H1 (cell line): ENCODE measurements at regions not wholly inside any gene's neighbourhood (a gene's known extent, or its start where the extent isn't known, plus 50 kb on each side); places are given as distances from the start of the nearest gene placed in this dataset.

ENCODE experiments used
- CTCF ChIA-PET: fragments of 300-600 bp; sonication (Branson Sonifier 250); formaldehyde crosslinking; loops from one replicate; lab custom pipeline; 2021; ENCODE audit not compliant: partially characterized antibody; lab: Charles Lee
- POLR2A ChIA-PET: fragments of 300-600 bp; sonication (Branson Sonifier 250); formaldehyde crosslinking; loops from one replicate; lab custom pipeline; 2021; ENCODE audit warnings: inconsistent platforms; ENCODE audit not compliant: partially characterized antibody; lab: Charles Lee
- DNase-seq, 2 experiments: peaks; one replicate each; pipeline versions ENCODE4 v3.0.0 to v3.0.0-alpha.2; 2010 to 2022; ENCODE audit warnings: low spot score in 2 of 2, low read depth in 1 of 2, mixed read lengths in 1 of 2
- FAIRE-seq: peaks from 2 replicates; lab custom pipeline; 2011; peaks lifted over from hg19 to GRCh38; lab: Jason Lieb, UNC
- H2AFZ ChIP-seq: 2 replicates; pipeline ENCODE4 v1.8.1; 2012; ENCODE audit warnings: low read length, inconsistent platforms
- H2AK5ac ChIP-seq: 2 replicates; pipeline ENCODE4 v1.6.1; 2013; ENCODE audit warnings: low read depth, low read length
- H2BK120ac ChIP-seq: replicated peaks from 2 replicates; pipeline ENCODE3; 2013; ENCODE audit warnings: low read depth, low read length, inconsistent platforms
- H2BK12ac ChIP-seq: 2 replicates; pipeline ENCODE4 v1.6.1; 2013; ENCODE audit warnings: low read depth, low read length
- H2BK15ac ChIP-seq: 2 replicates; pipeline ENCODE4 v1.6.1; 2013; ENCODE audit warnings: low read length
- H2BK20ac ChIP-seq: 2 replicates; pipeline ENCODE4 v1.6.1; 2013; ENCODE audit warnings: low read length
- H2BK5ac ChIP-seq: 2 replicates; pipeline ENCODE4 v1.6.1; 2013; ENCODE audit warnings: low read depth, low read length
- H3K14ac ChIP-seq: 2 replicates; pipeline ENCODE4 v1.6.1; 2013; ENCODE audit warnings: inconsistent platforms; ENCODE audit not compliant: insufficient read length
- H3K18ac ChIP-seq: 2 replicates; pipeline ENCODE4 v1.6.1; 2013; ENCODE audit warnings: low read length; ENCODE audit errors: extremely low read depth
- H3K23ac ChIP-seq: 2 replicates; pipeline ENCODE4 v1.6.1; 2013; ENCODE audit warnings: inconsistent platforms; ENCODE audit not compliant: insufficient read length
- H3K23me2 ChIP-seq: 2 replicates; pipeline ENCODE4 v1.6.1; 2013; ENCODE audit warnings: low read depth, low read length
- H3K27ac ChIP-seq: 2 replicates; pipeline ENCODE4 v1.6.1; 2011; ENCODE audit warnings: low read depth, low read length, inconsistent platforms
- H3K27me3 ChIP-seq, 4 experiments: replicated peaks in 1 of 4; 1 replicate in 1 of 4; 2 replicates in 3 of 4; pipeline versions ENCODE4 v1.6.1 to v1.8.1; 2011 to 2013; ENCODE audit warnings: low read length in 3 of 4, mild to moderate bottlenecking in 3 of 4, inconsistent platforms in 2 of 4, mixed read lengths in 2 of 4, moderate library complexity in 1 of 4; ENCODE audit not compliant: control insufficient read depth in 3 of 4, insufficient read depth in 3 of 4; ENCODE audit errors: extremely low read depth in 1 of 4
- H3K36me3 ChIP-seq, 4 experiments: 2 replicates each; pipeline versions ENCODE4 v1.6.1 to v1.8.1; 2011 to 2013; ENCODE audit warnings: mild to moderate bottlenecking in 4 of 4, low read length in 3 of 4, moderate library complexity in 2 of 4, control low read depth in 1 of 4, inconsistent platforms in 1 of 4; ENCODE audit not compliant: insufficient read depth in 4 of 4, control insufficient read depth in 2 of 4
- H3K4ac ChIP-seq: replicated peaks from 2 replicates; pipeline ENCODE3; 2013; ENCODE audit warnings: low read length, low read depth, mixed read lengths, inconsistent platforms; ENCODE audit not compliant: insufficient read length
- H3K4me1 ChIP-seq, 4 experiments: replicated peaks in 1 of 4; 1 replicate in 1 of 4; 2 replicates in 3 of 4; pipeline versions ENCODE4 v1.6.1 to v1.8.1; 2011 to 2013; ENCODE audit warnings: low read length in 3 of 4, inconsistent platforms in 2 of 4, mixed read lengths in 1 of 4; ENCODE audit not compliant: insufficient read depth in 4 of 4, control insufficient read depth in 3 of 4
- H3K4me2 ChIP-seq, 2 experiments: 2 replicates each; pipeline versions ENCODE4 v1.6.1 to v1.8.1; 2011 to 2013; ENCODE audit warnings: low read depth in 2 of 2, low read length in 2 of 2, control low read depth in 1 of 2, inconsistent platforms in 1 of 2, mild to moderate bottlenecking in 1 of 2; ENCODE audit not compliant: insufficient read depth in 1 of 2
- H3K4me3 ChIP-seq, 4 experiments: fragments of 200-600, 300-600 bp in 1 of 4; sonication (generic), shearing (Covaris generic), sonication (Bioruptor Twin) in 1 of 4; 2 replicates each; pipeline versions ENCODE4 v1.5.1 to v1.8.1; 2011 to 2016; ENCODE audit warnings: low read length in 4 of 4, low read depth in 3 of 4, control low read depth in 2 of 4, inconsistent platforms in 2 of 4, mild to moderate bottlenecking in 2 of 4, mixed read lengths in 1 of 4, moderate library complexity in 1 of 4; ENCODE audit not compliant: insufficient read depth in 2 of 4; ENCODE audit errors: extremely low read depth in 1 of 4
- H3K56ac ChIP-seq: replicated peaks from 2 replicates; pipeline ENCODE3; 2013; ENCODE audit warnings: low read depth, mild to moderate bottlenecking, mixed read lengths, low read length, inconsistent platforms; ENCODE audit not compliant: insufficient read length
- H3K79me1 ChIP-seq: 2 replicates; pipeline ENCODE4 v1.6.1; 2013; ENCODE audit warnings: low read depth, low read length, control low read depth
- H3K79me2 ChIP-seq, 2 experiments: 2 replicates each; pipeline versions ENCODE4 v1.6.1 to v1.8.1; 2012 to 2013; ENCODE audit warnings: low read length in 2 of 2, mild to moderate bottlenecking in 2 of 2, inconsistent platforms in 1 of 2; ENCODE audit not compliant: insufficient read depth in 2 of 2, control insufficient read depth in 1 of 2
- H3K9ac ChIP-seq, 4 experiments: replicated peaks in 1 of 4; 1 replicate in 1 of 4; 2 replicates in 3 of 4; pipeline versions ENCODE4 v1.6.1 to v1.8.1; 2011 to 2013; ENCODE audit warnings: low read depth in 3 of 4, low read length in 3 of 4, control low read depth in 2 of 4, mild to moderate bottlenecking in 2 of 4, moderate library complexity in 2 of 4, inconsistent platforms in 1 of 4; ENCODE audit errors: extremely low read depth in 1 of 4
- H3K9me3 ChIP-seq, 2 experiments: 2 replicates each; pipeline versions ENCODE4 v1.6.1 to v1.8.1; 2012 to 2013; ENCODE audit warnings: mild to moderate bottlenecking in 2 of 2, moderate library complexity in 2 of 2, control low read depth in 1 of 2, inconsistent platforms in 1 of 2, low read depth in 1 of 2, low read length in 1 of 2, mixed read lengths in 1 of 2; ENCODE audit not compliant: insufficient read depth in 2 of 2
- H4K20me1 ChIP-seq, 2 experiments: replicated peaks in 1 of 2; 2 replicates each; pipeline versions ENCODE3 to v1.8.1; 2011 to 2013; ENCODE audit warnings: inconsistent platforms in 2 of 2, low read length in 2 of 2, mild to moderate bottlenecking in 1 of 2; ENCODE audit not compliant: insufficient read depth in 2 of 2, control insufficient read depth in 1 of 2
- H4K5ac ChIP-seq: 2 replicates; pipeline ENCODE4 v1.6.1; 2013; ENCODE audit warnings: low read length, low read depth, mixed read lengths, inconsistent platforms; ENCODE audit not compliant: insufficient read length
- H4K8ac ChIP-seq: 2 replicates; pipeline ENCODE4 v1.8.0; 2013; ENCODE audit warnings: mild to moderate bottlenecking, moderate library complexity, low read length, inconsistent platforms; ENCODE audit not compliant: insufficient read depth; ENCODE audit errors: extremely low read depth
- H4K91ac ChIP-seq: replicated peaks from 2 replicates; pipeline ENCODE3; 2013; ENCODE audit warnings: low read length, mixed read lengths, inconsistent platforms; ENCODE audit not compliant: insufficient read length
- CBX8 ChIP-seq: fragments of 300-800, 300-1000 bp; sonication (generic); IDR thresholded peaks from 2 replicates; pipeline ENCODE4 v1.7.1; 2016; ENCODE audit warnings: low read depth, low read length, borderline replicate concordance
- EZH2 ChIP-seq: fragments of 200-600 bp; sonication (generic); IDR thresholded peaks from 2 replicates; pipeline ENCODE4 v1.7.1; 2012; ENCODE audit warnings: low read depth, mild to moderate bottlenecking, moderate library complexity, low read length, inconsistent platforms; ENCODE audit not compliant: severe bottlenecking
- FOSL1 ChIP-seq: IDR thresholded peaks from 2 replicates; pipeline ENCODE4 v1.6.1; 2011; ENCODE audit warnings: mild to moderate bottlenecking, low read depth, low read length, moderate library complexity; ENCODE audit not compliant: insufficient read depth
- GTF2F1 ChIP-seq: IDR thresholded peaks from 2 replicates; pipeline ENCODE4 v1.6.1; 2012; ENCODE audit warnings: low read depth, low read length, improper control_type of control experiment, borderline replicate concordance
- MAFK ChIP-seq: IDR thresholded peaks from 2 replicates; pipeline ENCODE4 v1.6.1; 2012; ENCODE audit warnings: low read depth, mild to moderate bottlenecking, improper control_type of control experiment, low read length
- MAX ChIP-seq: IDR thresholded peaks from 2 replicates; pipeline ENCODE4 v1.6.1; 2012; ENCODE audit warnings: inconsistent platforms
- RFX5 ChIP-seq: IDR thresholded peaks from 2 replicates; pipeline ENCODE4 v1.6.1; 2011; ENCODE audit warnings: low read depth, low read length, improper control_type of control experiment, borderline replicate concordance
- SIX5 ChIP-seq: IDR thresholded peaks from 2 replicates; pipeline ENCODE4 v1.6.1; 2011; ENCODE audit warnings: mild to moderate bottlenecking, low read depth, low read length
- SUZ12 ChIP-seq: fragments of 200-600 bp; sonication (generic); IDR thresholded peaks from 2 replicates; pipeline ENCODE4 v1.6.1; 2012; ENCODE audit warnings: mild to moderate bottlenecking, inconsistent platforms, low read length, moderate library complexity, mixed read lengths
- WGBS, 2 experiments: shearing (Covaris generic) in 1 of 2; methylation state at CpG; one replicate each; pipeline versions ENCODE4 v1.1.6 to v1.1.7; 2013 to 2015; ENCODE audit warnings: low lambda C conversion rate in 2 of 2, mixed read lengths in 2 of 2, inconsistent platforms in 1 of 2, low coverage in 1 of 2, missing lambda C conversion rate in 1 of 2; ENCODE audit not compliant: insufficient replicate concordance in 2 of 2, insufficient coverage in 1 of 2, insufficient read length in 1 of 2; ENCODE audit errors: extremely low coverage in 1 of 2, missing lambda C conversion rate in 1 of 2; 5-methylcytosine and 5-hydroxymethylcytosine counted together
- TF ChIP-seq, protein P1 (sequence below): IDR thresholded peaks from 2 replicates; pipeline ENCODE4 v1.6.1; 2011; ENCODE audit warnings: low read length, improper control_type of control experiment

- no peak for FAIRE-seq
Measured at GRCh38 chr9:118732998-118733397, 636.2 kb downstream of the BRINP1 start.

More at GRCh38 chr9:118732998-118733397, 636.2 kb downstream of the BRINP1 start:
- Histone ChIP-seq H3K27me3 (no peaks in the 10 kb centered on the region), H3K4me1 (no peaks in the 10 kb centered on the region), H3K18ac (no peak overlapping the region), H2AFZ (no peak overlapping the region), H3K9ac (no peak overlapping the region)
- TF ChIP-seq RFX5 (no peak), SIX5 (no peak), CBX8 (no peak), MAFK (no peak), GTF2F1 (no peak), MAX (no peak), EZH2 (no peak), SUZ12 (no peak), FOSL1 (no peak)
- TF ChIP-seq, protein P1, sequence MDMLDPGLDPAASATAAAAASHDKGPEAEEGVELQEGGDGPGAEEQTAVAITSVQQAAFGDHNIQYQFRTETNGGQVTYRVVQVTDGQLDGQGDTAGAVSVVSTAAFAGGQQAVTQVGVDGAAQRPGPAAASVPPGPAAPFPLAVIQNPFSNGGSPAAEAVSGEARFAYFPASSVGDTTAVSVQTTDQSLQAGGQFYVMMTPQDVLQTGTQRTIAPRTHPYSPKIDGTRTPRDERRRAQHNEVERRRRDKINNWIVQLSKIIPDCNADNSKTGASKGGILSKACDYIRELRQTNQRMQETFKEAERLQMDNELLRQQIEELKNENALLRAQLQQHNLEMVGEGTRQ: no peak
- TF ChIP-seq, all 59 proteins: peak for 0
- Histone ChIP-seq H2BK12ac (no peak overlapping the region), H2BK5ac (no peak overlapping the region), H3K79me2 (no peaks in the 10 kb centered on the region), H3K56ac (no peak overlapping the region), H4K91ac (no peak overlapping the region), H3K23ac (no peak overlapping the region), H3K79me1 (no peaks in the 10 kb centered on the region), H4K5ac (no peak overlapping the region), H2AK5ac (no peak overlapping the region), H3K4me3 (no peak overlapping the region), H3K36me3 (no peaks in the 10 kb centered on the region; a peak in 1 of 8 replicates), H4K8ac (no peak overlapping the region), H2BK20ac (no peak overlapping the region), H3K27ac (no peak overlapping the region), H4K20me1 (no peaks in the 10 kb centered on the region), H2BK15ac (no peak overlapping the region), H3K4ac (no peak overlapping the region), H3K9me3 (peaks cover 24 to 25% of the 10 kb centered on the region in 2 experiments), H2BK120ac (no peak overlapping the region), H3K4me2 (no peak overlapping the region), H3K14ac (no peak overlapping the region), H3K23me2 (no peaks in the 10 kb centered on the region)
- 92% methylated on average over 1 of the region's 1 CpG; no CpG with 5 or more reads in 1 of the 2 experiments for WGBS, 2 experiments
- DNase-seq: no peak
- CTCF ChIA-PET: no interaction called here
- POLR2A ChIA-PET: no interaction called here
